Astrocyte (in vitro differentiated cells and primary cell): ENCODE measurements at regions not wholly inside any gene's neighbourhood (a gene's known extent, or its start where the extent isn't known, plus 50 kb on each side); places are given as distances from the start of the nearest gene placed in this dataset.

Source experiments
- EZH2 ChIP-seq: IDR thresholded peaks from 2 replicates; pipeline ENCODE4 v1.6.1; 2012; ENCODE audit warnings: mild to moderate bottlenecking, low read length, inconsistent platforms; ENCODE audit not compliant: insufficient read depth
- TF ChIP-seq, protein P1 (sequence below): IDR thresholded peaks from 2 replicates; pipeline ENCODE4 v1.5.1; 2011; ENCODE audit warnings: low read depth, mild to moderate bottlenecking, inconsistent platforms, low read length, moderate library complexity; ENCODE audit not compliant: insufficient read depth

DNA sequence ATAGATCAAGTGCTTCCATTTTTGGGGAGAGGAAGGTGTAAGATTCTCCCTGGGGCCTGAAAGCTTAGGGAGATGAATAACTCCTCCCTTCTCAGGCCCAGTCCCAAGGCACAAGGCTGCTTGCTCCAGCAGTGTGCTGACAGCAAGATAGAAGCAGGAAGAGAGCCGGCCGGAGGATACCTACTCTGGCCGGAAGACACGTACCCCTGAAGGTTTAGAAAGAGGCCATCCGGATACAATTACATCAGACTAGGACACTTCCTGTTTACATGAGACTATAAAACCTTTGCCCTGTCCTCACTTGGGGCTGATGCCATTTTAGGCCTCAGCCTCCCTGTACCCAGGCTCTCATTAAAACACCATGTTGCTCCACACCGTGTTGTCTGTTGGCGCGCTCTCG lies 329.9 kb downstream of the SV2B start:
- TF ChIP-seq, protein P1, sequence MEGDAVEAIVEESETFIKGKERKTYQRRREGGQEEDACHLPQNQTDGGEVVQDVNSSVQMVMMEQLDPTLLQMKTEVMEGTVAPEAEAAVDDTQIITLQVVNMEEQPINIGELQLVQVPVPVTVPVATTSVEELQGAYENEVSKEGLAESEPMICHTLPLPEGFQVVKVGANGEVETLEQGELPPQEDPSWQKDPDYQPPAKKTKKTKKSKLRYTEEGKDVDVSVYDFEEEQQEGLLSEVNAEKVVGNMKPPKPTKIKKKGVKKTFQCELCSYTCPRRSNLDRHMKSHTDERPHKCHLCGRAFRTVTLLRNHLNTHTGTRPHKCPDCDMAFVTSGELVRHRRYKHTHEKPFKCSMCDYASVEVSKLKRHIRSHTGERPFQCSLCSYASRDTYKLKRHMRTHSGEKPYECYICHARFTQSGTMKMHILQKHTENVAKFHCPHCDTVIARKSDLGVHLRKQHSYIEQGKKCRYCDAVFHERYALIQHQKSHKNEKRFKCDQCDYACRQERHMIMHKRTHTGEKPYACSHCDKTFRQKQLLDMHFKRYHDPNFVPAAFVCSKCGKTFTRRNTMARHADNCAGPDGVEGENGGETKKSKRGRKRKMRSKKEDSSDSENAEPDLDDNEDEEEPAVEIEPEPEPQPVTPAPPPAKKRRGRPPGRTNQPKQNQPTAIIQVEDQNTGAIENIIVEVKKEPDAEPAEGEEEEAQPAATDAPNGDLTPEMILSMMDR = no peak
- no peak for TF ChIP-seq EZH2
